H1 (cell line): ENCODE measurements at regions not wholly inside any gene's neighbourhood (a gene's known extent, or its start where the extent isn't known, plus 50 kb on each side); places are given as distances from the start of the nearest gene placed in this dataset.
A peak's percentile ranks its signal among the peaks of the same experiment; 100 is the strongest.

ENCODE experiments used
- small RNA-seq: library from polyadenylated mRNA; stranded (forward); fragments of <200 nt; extraction: miRNeasy Mini kit (QIAGEN cat#:217004); gene quantifications from one replicate; pipeline ENCODE3, GENCODE V24; 2013; ENCODE audit not compliant: insufficient read depth

Small RNA genes in the stretch of these regions (small RNA-seq; reads per million reads assigned to genes)
- gene RF00003 = 8.2 reads per million, percentile 78 among the genes with 10 or more reads in this experiment
